ENCODE measurements at regions not wholly inside any gene's neighbourhood (a gene's known extent, or its start where the extent isn't known, plus 50 kb on each side); places are given as distances from the start of the nearest gene placed in this dataset.

GRCh38 chr17:79500745-79501618 is 109.9 kb downstream of the RBFOX3 start:
- DNase-seq = no peak

DNA sequence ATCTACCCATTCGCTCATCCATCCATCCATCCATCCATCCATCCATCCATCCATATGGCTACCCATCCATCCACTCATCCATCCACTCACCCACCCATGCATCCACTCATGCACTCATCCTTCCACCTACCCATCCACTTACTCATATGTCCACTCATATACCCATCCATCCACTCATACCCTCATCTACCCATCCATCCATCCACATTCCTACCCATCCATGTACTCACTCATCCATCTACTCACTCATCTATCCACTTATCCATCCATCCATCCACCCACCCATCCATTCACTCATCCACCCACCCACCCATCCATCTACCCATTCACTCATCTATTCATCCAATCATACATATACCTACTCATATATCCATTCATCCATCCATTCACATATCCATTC is 112.0 kb downstream of the RBFOX3 start:
- DNase-seq = no peak

GRCh38 chr17:79497777-79498348 is 113.0 kb downstream of the RBFOX3 start:
- DNase-seq = no peak

DNA sequence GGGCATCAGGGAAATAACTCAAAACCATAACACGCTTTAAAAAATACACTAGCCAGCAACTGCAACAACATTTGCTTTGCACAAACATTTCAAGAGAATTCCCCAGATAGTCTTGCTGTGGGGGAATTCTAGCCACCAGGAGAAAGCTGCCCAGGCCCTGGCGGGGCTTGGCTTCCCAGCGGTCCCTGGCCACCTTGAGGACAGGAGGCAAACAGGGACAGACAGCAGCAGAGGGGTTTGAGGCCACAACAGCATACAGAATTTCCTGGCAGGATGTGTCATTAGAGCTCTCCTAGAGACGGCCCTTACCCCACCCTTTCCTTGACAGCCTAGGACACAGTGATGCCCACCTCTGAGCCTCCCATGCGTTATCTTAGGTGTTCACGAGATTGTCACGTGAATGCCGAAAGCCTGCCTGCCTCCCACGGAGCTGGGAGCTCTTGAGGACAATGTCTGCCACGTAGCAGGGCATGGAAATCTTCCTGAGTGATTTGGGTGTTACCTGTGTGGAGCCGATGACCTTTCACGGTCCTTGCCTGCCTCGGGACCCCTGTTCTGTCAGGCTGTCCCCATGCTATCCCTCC is 114.3 kb downstream of the RBFOX3 start:
- no peak for DNase-seq

DNA sequence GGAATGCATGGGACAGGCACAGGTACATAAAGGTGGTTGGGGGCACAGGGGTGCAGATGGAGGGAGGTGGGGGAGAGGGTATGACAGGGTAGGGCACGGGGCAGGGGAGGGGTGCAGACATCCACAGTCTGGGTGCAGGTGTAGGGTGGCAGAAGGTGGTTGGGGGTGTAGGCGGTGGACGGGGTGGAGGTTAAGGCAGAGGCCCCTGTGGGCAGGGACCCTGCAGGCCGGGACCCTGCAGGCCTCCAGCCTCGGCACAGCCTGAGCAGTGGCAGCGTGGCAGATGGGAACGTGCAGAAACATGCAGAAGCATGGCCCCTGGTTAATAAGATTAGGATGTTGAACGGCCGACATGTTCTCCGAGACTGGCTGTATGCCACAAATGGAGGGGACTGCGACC is 115.2 kb downstream of the RBFOX3 start:
- DNase-seq = no peak

GRCh38 chr17:79491006-79491405 is 119.8 kb downstream of the RBFOX3 start:
- DNase-seq = no peak

DNA sequence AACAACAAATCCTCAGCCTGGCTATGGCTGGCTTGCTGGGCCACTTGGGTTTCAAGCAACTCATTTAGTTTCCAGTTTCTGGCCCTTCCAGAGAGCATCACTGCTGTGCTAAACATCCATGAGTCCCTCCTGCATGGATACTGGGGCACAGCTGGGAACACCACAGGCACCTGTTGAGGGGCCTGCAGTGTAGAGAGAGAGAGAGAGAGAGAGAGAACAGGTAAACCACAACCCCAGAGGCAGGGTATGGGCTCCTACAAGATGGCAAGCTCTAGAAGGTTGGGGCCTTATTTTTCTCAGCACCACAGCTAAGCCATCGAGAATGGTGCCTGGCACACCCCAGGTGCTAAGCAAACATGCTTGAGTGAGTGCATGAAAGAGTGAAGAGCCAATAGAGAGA is 120.3 kb downstream of the RBFOX3 start:
- no peak for DNase-seq

- no peak for DNase-seq
These were observed 123.7 kb downstream of the RBFOX3 start for GRCh38 chr17:79487149-79487548.

GRCh38 chr17:79485991-79486390 is 124.9 kb downstream of the RBFOX3 start:
- no peak for DNase-seq

GRCh38 chr17:79485419-79485985 is 125.3 kb downstream of the RBFOX3 start:
- no peak for DNase-seq

DNA sequence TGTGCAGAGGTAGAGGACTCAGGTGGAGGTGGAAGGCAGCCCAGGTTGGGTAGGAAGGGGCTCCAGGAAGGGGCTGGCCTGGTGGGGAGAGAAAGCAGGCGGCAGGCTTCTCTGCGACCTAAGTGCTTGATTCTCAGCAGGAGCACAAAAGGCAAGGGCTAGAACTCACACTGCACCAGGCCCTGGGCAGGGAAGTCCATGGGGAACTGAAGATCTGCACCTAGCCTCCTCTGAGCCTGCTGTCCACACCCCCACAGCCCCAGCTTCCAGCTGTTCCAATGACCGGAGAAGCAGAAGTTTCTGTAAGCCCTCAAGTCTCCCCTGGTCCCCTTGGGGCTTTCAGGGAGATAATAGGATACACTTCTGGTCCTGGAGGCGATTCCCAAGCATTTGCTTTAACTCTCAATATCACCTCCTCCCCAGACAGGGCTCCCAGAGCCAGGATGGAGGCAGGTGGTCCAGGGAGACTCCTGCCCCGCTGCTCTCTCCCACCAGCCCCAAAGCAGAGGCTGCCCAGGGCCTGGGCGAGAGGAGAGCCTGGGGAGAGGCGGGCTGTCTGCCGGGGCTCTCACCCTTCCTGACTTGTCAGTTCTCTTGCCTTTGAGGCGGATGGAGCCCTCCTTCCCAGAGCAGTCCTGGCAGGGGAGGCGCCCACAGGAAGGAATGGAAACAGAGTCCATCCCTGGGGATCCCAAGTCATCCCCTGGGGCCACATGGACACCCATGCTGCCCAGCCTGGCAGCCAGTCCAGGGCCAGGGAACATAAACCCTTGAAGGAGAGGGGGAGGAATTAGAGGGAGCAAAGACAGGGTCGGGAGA is 126.0 kb downstream of the RBFOX3 start:
- no peak for DNase-seq

DNA sequence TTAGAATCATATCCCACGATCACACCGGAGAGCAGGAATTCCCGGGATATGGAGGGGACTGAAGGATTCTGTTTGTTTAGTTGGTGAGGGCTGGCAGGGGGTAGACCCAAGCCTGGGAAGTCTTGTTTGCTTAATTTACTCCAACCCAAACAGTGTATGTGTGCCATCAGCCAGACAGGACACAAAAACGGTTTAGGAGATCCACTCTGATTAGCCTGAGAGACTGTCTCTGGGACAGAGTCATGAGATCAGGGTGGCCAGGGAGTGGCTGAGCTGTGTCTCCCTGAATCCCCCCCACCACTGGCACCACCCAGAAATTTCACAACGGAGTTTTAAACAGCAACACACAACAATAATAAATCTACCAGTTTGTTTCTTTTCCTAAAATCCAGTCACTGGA is 127.0 kb downstream of the RBFOX3 start:
- DNase-seq = no peak

DNA sequence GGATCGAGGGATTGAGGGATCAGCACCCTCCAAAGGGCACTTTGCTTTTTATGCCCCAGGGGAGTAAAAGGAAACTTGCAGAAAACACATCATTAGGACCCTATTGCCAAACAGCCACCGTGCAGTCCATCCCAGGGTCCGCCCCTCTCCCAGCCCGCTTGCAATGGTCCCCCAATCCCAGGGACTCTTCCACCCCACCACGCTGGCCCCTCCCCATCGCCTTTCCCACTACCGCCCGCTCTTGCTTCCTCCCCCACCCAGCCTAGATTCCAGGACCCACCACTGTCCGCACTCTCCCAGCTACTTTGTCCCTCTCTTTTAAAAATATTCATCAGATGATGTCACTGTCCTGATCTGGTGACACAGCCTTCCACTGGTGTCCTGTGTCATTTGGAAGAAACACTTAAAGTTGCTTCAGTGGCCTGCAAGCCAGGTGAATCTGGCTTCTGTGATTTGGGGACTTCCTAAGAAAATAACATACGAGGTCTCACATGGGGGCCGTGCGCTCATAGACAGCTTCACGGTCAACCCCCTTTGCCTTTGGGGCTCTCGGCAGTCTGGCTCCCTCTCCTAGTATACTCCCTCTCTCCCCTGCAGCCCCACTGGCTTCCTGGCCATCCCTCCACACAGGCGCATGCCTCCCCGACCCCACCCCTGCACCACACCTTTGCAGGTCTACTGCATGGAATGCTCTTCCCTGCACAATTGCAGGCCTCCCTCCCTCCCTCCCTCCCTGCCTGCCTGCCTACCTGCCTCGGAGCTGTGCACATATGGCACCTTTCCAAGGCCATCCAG is 127.9 kb downstream of the RBFOX3 start:
- DNase-seq = no peak

DNA sequence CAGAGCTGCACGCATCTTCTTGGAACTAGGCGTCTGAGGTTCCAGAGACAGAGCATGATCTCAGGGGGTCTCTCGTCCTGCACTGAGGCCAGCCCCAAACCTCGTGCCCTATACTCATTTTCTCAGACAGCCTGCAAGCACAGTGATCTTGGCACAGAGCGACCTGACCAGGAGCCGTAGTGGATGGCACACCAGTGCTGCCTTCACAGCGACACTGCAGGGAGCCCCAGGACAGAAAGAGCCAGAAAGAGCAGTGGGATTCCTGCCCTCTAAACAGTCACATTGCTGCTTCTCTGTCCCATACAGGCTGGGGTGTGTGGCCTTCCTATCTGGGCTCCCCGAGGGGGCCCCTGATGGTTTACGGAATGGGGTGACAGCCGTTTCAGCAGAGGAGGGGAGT is 131.0 kb downstream of the RBFOX3 start:
- DNase-seq = no peak

GRCh38 chr17:79478841-79479240 is 132.0 kb downstream of the RBFOX3 start:
- no peak for DNase-seq

- no peak for DNase-seq
These were observed 132.8 kb downstream of the RBFOX3 start for GRCh38 chr17:79478051-79478461.

DNA sequence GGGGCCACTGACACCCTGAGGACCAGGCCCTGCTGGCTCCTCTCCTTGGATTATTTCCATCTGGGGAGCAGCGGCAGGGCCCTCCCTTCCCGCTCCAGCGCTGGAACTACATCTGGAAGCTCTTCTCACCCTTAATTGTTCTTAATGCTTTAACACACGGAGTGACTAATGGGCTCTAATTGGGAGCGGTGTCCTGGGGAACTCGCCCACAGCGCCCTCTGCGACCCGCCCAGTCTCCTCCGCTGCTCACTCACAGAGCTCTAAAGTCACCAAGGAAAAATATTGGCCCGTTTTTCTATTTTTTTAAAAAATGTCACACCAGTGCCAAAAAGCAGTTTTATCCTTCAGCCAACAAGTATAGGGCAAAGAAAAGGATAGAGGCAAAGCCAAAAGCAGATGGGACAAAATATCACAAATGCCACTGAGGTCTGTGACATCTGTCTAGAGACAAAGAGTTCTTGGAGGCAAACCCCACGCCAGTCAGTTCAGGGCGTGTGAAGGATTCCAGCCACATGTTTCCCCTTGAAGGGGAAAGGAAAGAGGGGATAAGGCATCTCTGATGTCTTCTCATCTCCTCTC is 134.7 kb downstream of the RBFOX3 start:
- no peak for DNase-seq

DNA sequence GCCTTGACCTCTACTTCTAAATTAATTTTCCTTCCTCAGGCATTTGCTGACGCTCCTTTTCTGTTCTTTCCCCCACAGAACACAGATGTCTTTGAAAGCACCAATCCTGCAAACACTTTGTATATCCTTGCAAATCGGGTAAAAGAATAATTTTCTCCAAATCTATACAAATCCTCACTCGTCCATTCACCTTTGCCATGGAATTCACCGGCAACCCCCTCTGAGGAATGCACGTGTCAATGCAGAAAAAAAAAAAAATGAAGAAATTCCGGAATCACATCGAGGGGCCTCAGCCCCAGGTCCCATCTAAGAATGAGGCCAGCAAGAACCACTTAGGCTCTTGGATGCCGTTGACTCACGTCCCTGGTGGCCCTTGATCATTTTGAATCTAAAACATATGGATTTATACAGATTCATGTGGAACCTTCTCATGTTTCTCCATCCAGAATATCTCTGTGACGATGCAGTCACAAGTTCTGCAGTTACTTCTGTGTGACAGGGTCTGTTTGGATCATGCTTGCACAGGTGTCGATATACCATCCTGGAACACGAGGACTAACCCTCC is 136.9 kb downstream of the RBFOX3 start:
- no peak for DNase-seq

- no peak for DNase-seq
These were observed 137.6 kb downstream of the RBFOX3 start for GRCh38 chr17:79473111-79473875.

DNA sequence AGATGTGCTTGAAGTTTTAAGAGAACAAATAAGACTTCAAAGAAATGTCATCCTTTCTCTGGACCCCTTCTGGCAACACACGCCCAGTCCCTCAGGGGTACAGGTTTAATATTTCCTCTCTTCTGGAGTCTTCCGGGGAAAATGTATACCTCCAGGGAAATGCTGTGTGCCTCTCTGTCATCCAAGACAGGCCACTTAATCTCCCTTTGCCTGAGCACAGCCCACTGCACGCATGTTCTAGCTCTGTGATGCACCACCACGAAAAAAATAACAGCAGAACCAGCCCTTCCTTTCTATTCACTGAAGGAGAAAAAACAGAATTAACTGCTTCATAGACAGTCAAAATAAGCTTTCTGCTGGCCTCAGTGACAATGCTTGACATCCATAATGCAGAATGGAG is 140.1 kb downstream of the RBFOX3 start:
- DNase-seq = no peak

DNA sequence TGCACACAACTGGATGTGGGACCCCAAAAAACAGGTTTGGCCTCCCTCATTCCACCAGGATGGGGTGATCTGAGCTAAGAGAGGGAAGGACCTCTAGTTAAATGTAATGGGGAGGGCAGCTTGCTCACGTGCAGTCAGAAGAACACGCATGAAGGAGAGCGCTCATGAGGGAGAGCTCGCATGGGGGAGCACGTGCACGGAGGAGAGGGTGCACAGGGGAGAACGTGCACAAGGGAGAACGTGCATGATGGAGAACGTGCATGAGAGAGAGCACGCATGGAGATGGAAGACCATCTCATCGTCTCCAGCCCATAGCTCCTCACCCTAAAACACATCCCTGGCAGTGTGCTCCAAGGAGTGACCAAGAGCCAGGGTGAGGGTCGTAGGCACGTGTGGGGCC is 141.2 kb downstream of the RBFOX3 start:
- no peak for DNase-seq

All from NCI-H774 (cell line).